GM19239 (cell line): ENCODE measurements at regions not wholly inside any gene's neighbourhood (a gene's known extent, or its start where the extent isn't known, plus 50 kb on each side); places are given as distances from the start of the nearest gene placed in this dataset.
"Not testable (repeated sequence)": the region's sequence is repeated elsewhere in the genome, so short reads cannot be mapped to it uniquely, and the experiment has no call there.

Source experiments
- DNase-seq: peaks from one replicate; pipeline ENCODE4 v3.0.0; 2011; ENCODE audit warnings: low spot score; ENCODE audit not compliant: insufficient read length
- FAIRE-seq: peaks from 2 replicates; lab custom pipeline; 2011; peaks lifted over from hg19 to GRCh38; lab: Jason Lieb, UNC

DNA sequence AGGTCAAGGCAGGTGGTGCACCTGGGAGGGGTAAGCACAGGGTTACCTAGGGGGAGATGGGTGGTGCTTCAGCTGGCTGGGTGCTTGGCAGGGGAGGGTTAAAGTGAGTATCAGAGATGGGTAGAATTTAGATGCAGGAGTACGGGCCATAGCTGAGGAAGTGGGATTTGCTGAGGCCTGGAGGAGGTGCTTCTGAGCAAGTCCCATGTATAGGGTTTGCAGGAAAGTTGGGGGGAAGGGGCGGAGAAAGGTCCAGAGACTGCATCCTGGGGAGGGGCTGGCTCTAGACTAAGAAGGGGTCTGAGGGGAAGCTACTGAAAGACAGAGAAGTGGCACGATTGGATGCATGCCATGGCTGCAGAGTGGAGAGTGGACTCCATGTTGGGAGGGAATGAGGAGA is 281.6 kb upstream of the ZNF32 start:
- no peak for FAIRE-seq
- DNase-seq = no peak

DNA sequence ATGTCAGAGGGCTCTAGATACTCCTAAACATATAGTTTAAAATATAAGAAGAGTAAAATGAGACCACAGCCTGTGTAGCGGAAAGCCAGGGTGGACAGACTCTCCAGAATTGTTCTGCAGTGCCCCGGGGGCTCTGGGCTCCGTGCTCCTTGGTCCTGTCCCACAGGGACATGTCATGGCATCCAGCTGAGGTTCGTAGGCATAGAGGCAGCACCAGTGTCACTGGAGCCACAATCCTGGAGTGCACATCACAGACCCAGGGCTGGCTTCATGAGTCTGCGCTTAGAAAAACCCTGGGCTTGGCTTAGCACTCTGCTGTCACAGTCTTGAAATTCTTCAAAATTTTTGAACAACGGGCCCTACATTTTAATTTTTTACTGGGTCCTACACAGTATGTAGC is 280.4 kb upstream of the ZNF32 start:
- FAIRE-seq = no peak
- no peak for DNase-seq

DNA sequence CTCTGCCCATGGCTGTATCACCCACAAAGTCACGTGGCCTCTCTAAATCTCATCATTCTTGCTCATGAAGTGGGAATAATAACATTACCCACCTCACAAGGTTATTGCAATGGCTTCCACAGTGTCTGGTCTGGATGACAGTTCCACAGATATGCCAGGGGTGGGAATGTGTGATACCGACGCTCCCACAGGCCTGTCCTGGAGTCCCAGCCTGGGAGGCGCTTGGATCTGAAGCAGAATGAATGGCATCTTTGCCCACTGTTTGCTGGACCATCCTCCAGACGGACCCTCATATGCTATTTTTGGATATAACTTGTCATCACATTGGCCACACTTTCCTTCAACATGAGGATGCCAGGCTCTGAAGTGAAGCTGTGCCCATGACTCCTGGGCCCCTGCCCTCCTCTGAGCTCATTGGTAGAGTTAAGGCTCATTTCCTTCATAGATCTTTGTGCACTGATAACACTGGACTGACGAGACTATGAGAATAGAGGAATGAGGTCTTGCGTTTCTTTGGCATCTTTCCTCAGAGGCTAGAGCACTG is 279.8 kb upstream of the ZNF32 start:
- DNase-seq (no peak), FAIRE-seq (no peak)

DNA sequence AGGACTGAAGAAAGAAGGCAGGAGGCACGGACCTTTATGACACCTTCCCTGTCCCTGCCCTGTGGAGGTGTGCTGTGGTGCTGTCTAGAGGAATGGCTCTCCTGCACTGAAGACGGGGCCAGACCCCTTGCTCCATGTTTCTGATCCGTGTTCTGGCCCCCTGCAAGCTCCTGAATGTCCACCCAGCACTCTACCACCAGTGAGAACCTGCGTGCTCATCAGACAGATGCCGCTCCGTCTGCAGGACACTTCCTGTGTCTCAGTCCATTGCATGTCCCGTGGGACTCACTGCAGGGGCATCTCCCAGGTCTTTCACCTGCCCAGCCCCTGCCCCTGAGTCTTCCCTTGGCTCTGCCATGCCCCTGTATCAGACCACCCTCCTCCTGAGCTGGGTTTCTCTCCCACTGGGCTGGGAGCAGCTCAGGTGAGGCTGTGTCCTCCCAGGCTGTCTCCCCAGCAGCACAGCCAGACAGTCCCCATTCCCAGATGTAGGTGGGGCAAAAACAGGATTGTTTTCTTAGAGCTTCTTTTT is 278.3 kb upstream of the ZNF32 start:
- no peak for FAIRE-seq
- DNase-seq = no peak

DNA sequence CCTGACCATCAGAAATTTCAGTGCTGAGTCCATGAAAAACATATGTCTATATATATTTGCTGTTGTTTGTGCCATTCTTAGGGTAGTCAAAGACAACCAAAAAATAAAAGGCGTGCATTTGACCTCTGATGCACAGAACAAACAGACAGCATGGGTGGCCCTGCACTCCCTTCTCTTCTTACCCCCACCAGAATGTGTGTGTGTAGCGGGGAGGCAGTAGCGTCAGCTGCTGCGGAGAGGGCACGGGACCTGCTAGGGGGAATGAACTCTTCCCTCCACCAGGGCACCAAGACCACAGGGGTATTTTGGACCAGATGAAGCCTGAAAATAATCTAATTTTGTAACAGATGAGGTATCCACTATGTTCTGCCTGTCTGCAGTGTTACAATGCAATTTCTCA is 277.7 kb upstream of the ZNF32 start:
- DNase-seq = no peak
- FAIRE-seq = no peak

DNA sequence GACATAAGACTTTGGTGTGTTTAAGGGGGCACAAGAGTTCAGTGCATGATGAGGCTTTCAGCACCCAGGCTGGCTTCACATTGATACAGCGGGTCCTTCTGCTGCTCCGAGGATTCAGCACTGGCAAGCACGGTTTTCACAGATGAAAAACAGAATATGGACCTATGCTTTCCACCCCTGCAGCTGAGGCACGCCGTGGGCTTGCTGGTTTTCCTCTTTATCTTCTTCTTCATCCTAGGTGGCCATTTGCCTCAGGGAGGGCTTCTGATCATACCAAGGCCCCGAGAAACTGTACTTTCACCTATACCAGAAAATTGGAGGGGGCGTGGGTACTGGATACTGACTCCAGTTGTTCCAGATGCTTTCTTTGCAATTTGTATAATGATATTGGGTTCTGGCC is 277.1 kb upstream of the ZNF32 start:
- no peak for FAIRE-seq
- DNase-seq = no peak

DNA sequence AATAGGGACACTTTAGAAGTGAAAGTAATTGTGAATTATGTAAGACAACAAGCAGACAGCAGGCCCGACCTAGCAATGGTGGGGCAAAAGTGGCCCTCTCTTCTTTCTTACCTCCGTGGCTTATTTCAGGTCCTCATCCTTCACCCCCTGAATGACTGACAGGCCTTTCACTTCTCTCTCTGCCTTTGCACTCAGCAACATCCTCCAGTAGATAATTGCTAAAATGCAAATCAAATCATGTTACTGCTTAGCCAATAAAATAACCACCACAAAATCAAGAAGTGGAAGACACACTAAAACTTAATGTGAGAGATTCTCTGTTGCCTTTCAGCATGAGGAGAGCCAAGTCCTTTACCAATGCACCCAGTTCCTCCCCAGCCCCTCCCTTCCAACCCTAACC is 274.6 kb upstream of the ZNF32 start:
- FAIRE-seq = no peak
- no peak for DNase-seq

DNA sequence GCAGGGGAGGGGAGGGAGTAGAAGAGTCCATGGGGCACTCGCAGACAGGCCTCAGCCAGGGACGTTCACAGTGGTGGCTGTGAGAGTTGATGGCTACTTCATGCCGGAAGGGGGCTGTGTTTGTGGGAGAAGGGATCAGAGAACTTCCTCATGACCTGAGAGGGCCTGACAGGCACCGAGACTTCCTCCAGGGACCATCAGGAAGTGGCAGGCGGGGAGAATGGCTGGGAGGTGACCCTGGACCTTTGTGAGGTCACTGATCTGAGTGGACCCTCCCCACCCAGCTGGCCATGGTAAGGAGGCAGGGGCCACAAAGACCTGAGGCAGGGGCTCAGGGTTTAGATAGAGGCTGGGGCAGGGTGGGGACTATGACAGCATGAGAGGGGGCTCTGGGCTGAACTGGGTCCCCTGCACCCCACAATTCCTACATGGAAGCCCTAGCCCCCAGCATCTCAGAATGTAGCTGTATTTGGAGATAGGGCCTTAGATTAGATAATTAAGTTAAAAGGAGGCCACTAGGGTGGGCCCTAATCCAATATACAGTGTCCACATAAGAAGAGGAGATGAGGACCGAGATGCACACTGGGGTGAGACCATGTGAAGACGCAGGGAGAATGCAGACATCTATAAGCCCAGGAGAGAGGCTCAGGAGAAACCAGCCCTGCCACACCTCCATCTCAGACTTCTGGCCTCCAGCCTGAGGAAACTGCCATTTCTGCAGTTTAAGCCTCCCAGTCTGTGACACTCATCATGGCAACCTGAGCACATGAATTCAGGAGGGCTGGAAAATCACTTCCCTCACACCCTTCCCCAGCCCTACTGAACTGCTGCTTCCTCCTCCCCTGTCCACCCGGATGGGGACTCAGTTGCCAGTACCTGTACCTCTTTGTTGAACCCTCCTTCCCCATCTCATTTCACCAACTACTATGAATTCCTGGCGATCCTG is 273.9 kb upstream of the ZNF32 start:
- no peak for DNase-seq
- no peak for FAIRE-seq

DNA sequence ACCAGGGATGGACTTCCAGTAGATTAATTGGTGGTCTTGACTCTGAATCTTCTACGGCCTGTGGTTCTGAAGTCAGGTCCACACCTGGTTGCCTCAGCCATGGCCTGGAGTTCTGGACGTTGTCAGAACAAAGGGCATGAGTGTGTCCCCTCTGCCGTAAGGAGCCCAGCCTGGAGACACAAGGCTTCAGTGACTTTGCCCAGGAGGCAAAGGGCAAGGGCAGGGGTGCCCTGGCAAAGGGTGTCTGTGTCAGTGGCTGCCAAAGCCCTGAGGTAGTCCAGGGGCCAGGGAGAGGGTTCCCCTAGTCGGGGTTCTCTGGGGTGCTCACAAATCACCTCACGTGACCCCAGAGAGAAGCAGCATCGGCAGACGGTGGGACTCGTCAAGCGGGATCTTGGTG is 273.2 kb upstream of the ZNF32 start:
- DNase-seq (no peak), FAIRE-seq (no peak)

DNA sequence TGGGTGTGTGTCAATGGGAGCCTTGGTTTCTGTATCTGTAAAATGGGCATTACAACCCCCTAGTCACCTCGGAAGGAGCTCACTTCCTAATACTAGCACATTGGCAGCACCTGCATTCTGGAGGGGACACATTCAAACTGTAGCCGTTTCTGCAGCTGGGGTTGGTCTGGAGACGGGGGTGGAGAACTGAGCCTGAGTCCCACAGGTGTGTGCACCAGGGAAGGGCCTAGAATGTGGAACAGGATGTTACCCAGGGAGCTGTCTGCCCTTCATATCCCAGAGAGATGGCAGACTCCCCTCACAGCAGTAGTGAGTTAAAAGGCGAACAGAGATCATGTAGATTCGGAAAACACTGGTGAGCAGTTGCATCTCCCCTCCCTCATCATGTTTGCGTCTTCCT is 272.8 kb upstream of the ZNF32 start:
- DNase-seq (no peak), FAIRE-seq (no peak)

DNA sequence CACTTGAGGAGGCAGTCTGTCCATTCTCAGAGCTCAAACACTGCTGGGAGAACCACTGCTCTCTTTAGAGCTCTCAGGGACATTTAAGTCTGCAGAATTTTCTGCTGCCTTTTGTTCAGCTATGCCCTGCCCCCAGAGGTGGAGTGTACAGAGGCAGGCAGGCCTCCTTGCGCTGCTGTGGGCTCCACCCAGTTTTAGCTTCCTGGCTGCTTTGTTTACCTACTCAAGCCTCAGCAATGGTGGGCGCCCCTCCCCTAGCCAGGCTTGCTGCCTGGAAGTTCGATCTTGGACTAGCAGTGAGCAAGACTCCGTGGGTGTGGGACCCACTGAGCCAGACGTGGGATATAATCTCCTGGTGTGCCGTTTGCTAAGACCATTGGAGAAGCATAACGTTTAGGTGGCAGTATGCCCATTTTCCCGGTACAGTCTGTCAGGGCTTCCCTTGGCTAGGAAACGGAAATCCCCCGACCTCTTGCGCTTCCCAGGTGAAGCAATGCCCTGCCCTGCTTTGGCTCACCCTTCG is 271.6 kb upstream of the ZNF32 start:
- DNase-seq, FAIRE-seq: not testable (repeated sequence)

DNA sequence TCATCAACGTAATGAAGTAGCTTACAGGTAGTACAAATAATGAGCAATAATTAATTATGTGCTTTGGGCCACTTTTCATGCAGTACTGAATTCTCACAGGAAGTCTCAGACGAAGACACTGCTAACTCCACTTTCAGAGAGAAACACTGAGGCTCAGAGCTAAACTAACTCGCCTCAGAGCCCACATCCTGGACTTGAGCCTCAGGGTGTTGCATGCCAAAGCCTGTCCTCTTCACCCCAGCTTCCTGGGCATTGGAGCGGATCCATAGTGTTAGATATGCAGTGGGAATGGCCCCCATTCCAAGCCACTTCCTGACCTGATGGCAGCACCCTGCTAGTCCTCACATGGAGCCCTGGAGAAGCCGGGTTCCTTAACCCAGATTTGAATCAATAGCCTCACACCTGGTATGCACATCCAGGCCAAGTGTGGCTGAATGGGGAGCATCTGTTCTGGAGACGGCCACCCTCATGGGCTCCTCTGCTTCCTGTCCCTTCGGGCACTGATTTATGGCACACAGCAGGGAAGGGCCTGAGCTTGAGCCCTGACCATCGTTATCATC is 265.1 kb upstream of the ZNF32 start:
- FAIRE-seq (no peak), DNase-seq (no peak)

DNA sequence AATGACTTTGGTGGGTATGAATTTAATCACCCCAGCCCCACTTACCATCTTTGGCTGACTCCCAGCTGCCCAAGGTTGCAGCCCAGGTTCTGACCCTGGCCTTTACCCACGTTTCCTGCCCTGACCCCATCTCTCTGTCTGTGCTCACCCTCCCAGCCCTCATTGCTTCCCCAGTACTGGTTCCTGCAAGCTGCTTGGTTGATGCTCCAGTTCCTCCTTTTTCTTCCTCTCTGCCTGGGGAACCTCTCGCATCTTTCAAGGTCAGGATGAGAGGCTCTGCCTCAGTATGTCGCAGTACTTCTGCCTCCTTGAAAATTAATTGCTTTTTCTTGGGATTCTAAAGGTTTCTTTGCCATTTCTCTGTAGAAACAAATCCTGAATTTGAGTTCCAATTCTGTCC is 263.8 kb upstream of the ZNF32 start:
- FAIRE-seq = no peak
- no peak for DNase-seq

DNA sequence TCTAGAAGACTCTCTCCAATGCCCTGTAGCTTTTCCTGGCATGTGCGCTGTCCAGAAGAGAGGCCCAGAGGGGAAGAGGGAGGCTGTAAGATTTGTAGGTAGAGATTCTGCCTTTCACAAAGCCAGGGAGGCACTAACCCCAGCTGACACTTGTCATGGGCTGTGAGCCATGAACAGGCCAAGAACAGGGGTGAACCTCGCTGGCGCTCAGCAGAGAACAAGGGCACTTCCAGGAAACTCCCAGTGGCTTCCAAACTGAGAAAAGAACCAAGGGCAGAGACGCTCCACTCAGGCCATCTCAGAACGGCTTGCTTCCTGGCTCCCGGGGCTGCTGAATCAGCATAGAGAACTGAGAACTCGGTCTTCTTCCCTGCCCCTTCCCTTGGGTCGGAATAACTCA is 257.8 kb upstream of the ZNF32 start:
- no peak for FAIRE-seq
- DNase-seq = no peak

DNA sequence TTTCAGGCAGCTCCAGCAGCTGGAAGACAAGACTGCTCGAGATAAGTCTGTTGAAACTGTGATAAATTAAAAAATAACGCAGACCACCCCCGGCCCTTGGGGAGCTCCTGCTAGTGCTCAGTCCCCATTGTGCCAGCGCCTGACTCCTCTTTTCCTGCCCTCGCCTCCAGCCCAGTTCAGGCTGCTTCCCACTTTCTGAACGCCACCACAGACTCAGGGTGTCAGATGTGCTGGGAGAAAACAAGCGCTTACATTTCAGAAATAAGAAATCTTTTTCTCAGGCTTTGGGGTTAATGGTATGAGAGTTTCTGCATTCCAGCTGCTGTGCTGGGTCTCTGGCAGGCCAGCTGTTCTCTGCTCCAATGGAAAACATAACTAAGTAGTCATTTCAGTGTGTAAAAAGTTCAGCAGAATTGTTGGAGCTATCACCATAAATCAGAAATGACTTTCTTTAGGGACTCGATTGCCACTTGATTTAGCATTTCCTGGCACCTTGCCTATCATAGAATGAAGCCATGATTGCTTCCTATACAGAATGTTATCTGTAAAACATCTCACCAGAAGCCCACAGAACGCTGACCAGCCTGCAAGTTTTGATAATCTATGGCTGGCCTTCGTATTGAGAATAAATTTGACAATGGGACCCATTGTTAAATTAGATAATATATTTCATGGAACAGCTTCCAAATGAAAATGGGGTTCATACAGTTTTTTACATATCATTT is 257.0 kb upstream of the ZNF32 start:
- FAIRE-seq (no peak), DNase-seq (no peak)

DNA sequence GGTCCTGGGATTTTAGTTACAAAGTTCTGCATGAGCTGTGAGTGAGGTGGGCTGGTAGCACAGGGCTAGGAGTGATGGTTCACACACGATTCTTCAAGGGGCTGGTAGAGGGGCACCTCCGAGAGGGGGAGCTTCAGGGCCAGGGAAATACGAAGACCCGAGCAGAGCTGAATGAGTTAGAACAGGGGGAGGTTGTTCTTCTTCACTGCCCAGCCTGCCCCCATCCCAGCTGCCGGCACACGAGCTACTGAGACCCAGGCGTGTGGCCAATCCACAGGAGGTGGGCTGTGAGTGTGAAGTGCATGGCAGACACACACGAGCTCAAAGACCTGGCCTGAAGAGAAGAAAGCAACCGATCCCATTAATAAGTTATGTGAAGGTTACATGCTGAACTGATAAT is 256.2 kb upstream of the ZNF32 start:
- FAIRE-seq (no peak), DNase-seq (no peak)

DNA sequence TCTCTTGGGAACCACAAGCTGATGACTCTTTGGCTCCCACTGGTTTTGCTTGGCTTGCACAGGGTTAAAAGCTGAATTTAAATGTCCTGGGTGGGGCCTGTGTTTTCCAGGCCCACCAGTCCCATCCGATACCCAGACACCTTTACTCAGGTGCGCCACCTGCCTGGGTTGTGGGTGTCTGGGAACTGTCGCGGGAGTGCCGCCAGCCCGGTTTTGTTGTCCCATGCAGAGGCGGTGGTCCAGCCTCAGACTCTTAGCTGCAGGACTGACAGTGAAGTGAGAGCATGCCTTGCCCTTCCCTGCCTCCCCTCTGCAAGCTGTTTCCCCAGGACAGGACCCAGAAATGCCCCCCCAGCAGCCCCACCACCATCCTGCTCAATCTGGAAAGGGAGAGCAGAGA is 255.6 kb upstream of the ZNF32 start:
- no peak for FAIRE-seq

DNA sequence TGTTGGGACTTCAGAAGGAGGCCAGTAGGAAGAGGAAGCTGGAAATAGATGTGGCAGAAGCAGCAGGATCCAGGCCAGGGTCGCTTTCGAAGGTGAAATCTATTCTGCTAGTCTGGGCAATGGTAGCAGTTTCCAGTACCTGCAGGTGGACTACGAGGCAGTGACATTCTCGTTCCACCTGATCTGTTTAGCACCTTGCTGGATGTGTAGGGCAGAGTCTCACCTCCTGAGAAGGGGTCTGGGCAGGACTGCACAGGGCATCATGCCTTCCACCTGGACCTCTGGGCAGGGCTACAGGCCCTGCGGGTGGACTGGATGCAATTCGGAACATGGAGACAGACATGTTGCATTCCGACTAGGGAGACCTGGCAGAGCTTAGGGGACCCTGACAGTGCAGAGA is 254.8 kb upstream of the ZNF32 start:
- DNase-seq (no peak), FAIRE-seq (no peak)

More for the DNA sequence above, 255.6 kb upstream of the ZNF32 start:
- no peak for DNase-seq

DNA sequence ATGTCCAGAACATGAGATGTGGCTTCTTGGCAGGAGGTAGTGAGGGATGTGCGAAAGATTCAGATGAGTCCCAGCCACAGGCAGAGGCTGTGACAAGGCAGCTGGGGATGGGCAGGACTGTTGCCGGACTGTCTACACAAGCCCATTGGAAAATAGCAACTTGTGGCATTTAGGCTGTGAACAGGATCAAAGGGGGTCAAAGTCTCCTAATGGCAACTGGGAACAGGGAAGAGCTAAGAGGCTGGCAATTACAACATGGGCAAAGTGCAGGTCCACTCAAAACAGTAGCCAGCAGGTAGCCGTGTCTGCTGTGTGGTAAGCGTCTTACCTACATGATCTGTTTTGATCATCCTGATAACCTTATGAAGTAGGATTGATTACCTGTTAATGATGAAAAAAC is 254.2 kb upstream of the ZNF32 start:
- FAIRE-seq = no peak
- no peak for DNase-seq

DNA sequence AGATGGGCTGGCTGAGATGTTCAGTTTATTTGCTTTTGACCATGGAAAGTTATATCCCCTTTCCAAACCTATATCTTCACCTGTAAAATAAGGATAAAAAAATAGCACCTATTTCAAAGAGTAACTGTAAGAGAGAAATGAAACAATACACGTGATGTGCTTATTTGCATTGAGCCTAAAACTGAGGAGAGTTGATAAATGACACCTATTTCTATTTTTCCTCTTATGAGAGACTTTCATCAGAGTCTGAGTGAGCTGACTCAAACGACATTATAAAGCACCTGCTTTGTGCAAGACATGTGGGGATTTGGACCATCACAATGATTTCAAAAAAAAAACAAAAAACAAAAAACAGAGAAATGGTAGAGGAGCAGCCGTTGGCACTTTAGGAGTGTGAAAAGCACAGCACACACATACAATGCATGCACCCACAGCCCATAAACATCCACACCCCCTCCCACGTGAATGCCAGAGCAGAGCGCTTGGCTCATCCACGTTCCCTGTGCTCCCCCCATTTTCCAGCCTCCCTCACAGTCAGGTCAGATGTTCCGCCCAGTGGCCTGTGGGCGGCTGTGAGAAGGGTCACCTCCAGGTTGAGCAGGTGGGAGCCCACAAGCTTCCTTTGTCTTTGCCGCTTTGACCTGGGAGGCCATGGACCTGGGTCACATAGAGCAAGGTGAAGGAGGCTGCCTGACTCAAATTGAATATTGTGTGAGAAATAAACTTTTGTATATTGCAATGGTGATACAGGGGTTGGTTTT is 253.2 kb upstream of the ZNF32 start:
- no peak for DNase-seq
- FAIRE-seq = no peak
